ENCODE measurements at regions not wholly inside any gene's neighbourhood (a gene's known extent, or its start where the extent isn't known, plus 50 kb on each side); places are given as distances from the start of the nearest gene placed in this dataset.

- TF ChIP-seq ZNF772 (CRISPR knock-in tag; IDR thresholded peaks at IDR 0.05) = no peak
- no peak for TF ChIP-seq SALL1 (CRISPR knock-in tag; IDR thresholded peaks at IDR 0.05)
- no peak for TF ChIP-seq ZNF260 (CRISPR knock-in tag; IDR thresholded peaks at IDR 0.05; ENCODE audit: borderline replicate concordance, low read depth)
- no peak for TF ChIP-seq ZNF547 (CRISPR knock-in tag; IDR thresholded peaks at IDR 0.05)
- no peak for TF ChIP-seq ZNF432 (CRISPR knock-in tag; IDR thresholded peaks at IDR 0.05; ENCODE audit: borderline replicate concordance)
- TF ChIP-seq GATA4 (IDR thresholded peaks at IDR 0.05; ENCODE audit: borderline replicate concordance, low read depth) = no peak
- no peaks in the 10 kb centered on the region for H3K27me3 ChIP-seq (ENCODE audit: control insufficient read depth in 1 of 2, insufficient read depth in 2 of 2, low read length in 2 of 2)
- H3K36me3 ChIP-seq (replicated peaks in 1 of 2; ENCODE audit: control insufficient read depth in 1 of 2, insufficient read depth in 2 of 2, low read length in 2 of 2) = no peaks in the 10 kb centered on the region
- no peak overlapping the region for H3K27ac ChIP-seq (ENCODE audit: extremely low read length, insufficient read depth, low read length)
- H3K4me3 ChIP-seq (replicated peaks in 1 of 3; ENCODE audit: insufficient read depth in 1 of 3, low read depth in 2 of 3, low read length in 3 of 3) = no peak overlapping the region
- no peak for DNase-seq (ENCODE audit: low spot score)
- H3K4me1 ChIP-seq (ENCODE audit: insufficient read depth, low read length) = no peaks in the 10 kb centered on the region
- no peak overlapping the region for H2AFZ ChIP-seq (ENCODE audit: low read length)
- no peak for ATAC-seq
- POLR2A ChIA-PET = no interaction called here
- H3K9ac ChIP-seq (ENCODE audit: insufficient read depth, low read depth, low read length) = no peak overlapping the region
- in situ Hi-C loops (cut with HindIII; ENCODE audit: extremely low pct_ligation_motif_present, low pct_unique_long_range_greater_than_20kb) = no loop called here
- FAIRE-seq = no peak
- WGBS (ENCODE audit: low lambda C conversion rate) = 8% methylated on average over 2 of the region's 2 CpGs
- CTCF ChIA-PET (ENCODE audit: low intra/inter-chr PET ratio, low total read pairs) = no interaction called here
- no peaks in the 10 kb centered on the region for H4K20me1 ChIP-seq (ENCODE audit: insufficient read depth, low read length)
- BruUV-seq (replicated peaks) = no TSS peak
- H3K9me3 ChIP-seq (ENCODE audit: low read length) = peaks cover 94% of the 10 kb centered on the region
- no peak overlapping the region for H3K4me2 ChIP-seq (ENCODE audit: low read depth, low read length)
- no peaks in the 10 kb centered on the region for H3K79me2 ChIP-seq (ENCODE audit: insufficient read depth, low read length)
- intact Hi-C loops (cut with micrococcal nuclease; ENCODE audit: unreplicated experiment) = no loop called here
Measured at GRCh38 chr3:6113338-6113737, 747.6 kb upstream of the GRM7 start.

- intact Hi-C loops (cut with micrococcal nuclease; ENCODE audit: unreplicated experiment) (no loop called here), in situ Hi-C loops (cut with HindIII; ENCODE audit: extremely low pct_ligation_motif_present, low pct_unique_long_range_greater_than_20kb) (no loop called here)
- no peak overlapping the region for H3K4me2 ChIP-seq (ENCODE audit: low read depth, low read length)
- ChIA-PET POLR2A (no interaction called here), CTCF (ENCODE audit: low intra/inter-chr PET ratio, low total read pairs) (no interaction called here)
- ATAC-seq (no peak), DNase-seq (ENCODE audit: low spot score) (no peak), FAIRE-seq (no peak)
- H3K79me2 ChIP-seq (ENCODE audit: insufficient read depth, low read length) = no peaks in the 10 kb centered on the region
- H3K4me3 ChIP-seq (replicated peaks in 1 of 3; ENCODE audit: insufficient read depth in 1 of 3, low read depth in 2 of 3, low read length in 3 of 3) = no peak overlapping the region
- H3K4me1 ChIP-seq (ENCODE audit: insufficient read depth, low read length) = no peaks in the 10 kb centered on the region
- H4K20me1 ChIP-seq (ENCODE audit: insufficient read depth, low read length) = no peaks in the 10 kb centered on the region
- no TSS peak for BruUV-seq (replicated peaks)
- H3K9me3 ChIP-seq (ENCODE audit: low read length) = peaks cover 93% of the 10 kb centered on the region
- H3K27me3 ChIP-seq (ENCODE audit: control insufficient read depth in 1 of 2, insufficient read depth in 2 of 2, low read length in 2 of 2) = no peaks in the 10 kb centered on the region
- no peaks in the 10 kb centered on the region for H3K36me3 ChIP-seq (replicated peaks in 1 of 2; ENCODE audit: control insufficient read depth in 1 of 2, insufficient read depth in 2 of 2, low read length in 2 of 2)
- H2AFZ ChIP-seq (ENCODE audit: low read length) = no peak overlapping the region
- no peak overlapping the region for H3K9ac ChIP-seq (ENCODE audit: insufficient read depth, low read depth, low read length)
- WGBS (ENCODE audit: low lambda C conversion rate) = 25% methylated on average over 3 of the region's 3 CpGs
- no peak overlapping the region for H3K27ac ChIP-seq (ENCODE audit: extremely low read length, insufficient read depth, low read length)
- no peak for TF ChIP-seq CENPBD1 (CRISPR knock-in tag; IDR thresholded peaks at IDR 0.05; ENCODE audit: borderline replicate concordance, low read depth)
- no peak for TF ChIP-seq KLF11 (CRISPR knock-in tag; IDR thresholded peaks at IDR 0.05)
- no peak for TF ChIP-seq AKAP8 (CRISPR knock-in tag; IDR thresholded peaks at IDR 0.05)
- TF ChIP-seq ZNF768 (CRISPR knock-in tag; IDR thresholded peaks at IDR 0.05) = no peak
- TF ChIP-seq SIX4 (CRISPR knock-in tag; IDR thresholded peaks at IDR 0.05) = no peak
- TF ChIP-seq SRY (CRISPR knock-in tag; IDR thresholded peaks at IDR 0.05) = no peak
- TF ChIP-seq ZNF710 (CRISPR knock-in tag; IDR thresholded peaks at IDR 0.05; ENCODE audit: borderline replicate concordance) = no peak
- TF ChIP-seq ZMAT3 (CRISPR knock-in tag; conservative IDR thresholded peaks at IDR 0.05) = no peak
- no peak for TF ChIP-seq ZNF275 (CRISPR knock-in tag; IDR thresholded peaks at IDR 0.05; ENCODE audit: borderline replicate concordance)
- no peak for TF ChIP-seq ZNF703 (CRISPR knock-in tag; IDR thresholded peaks at IDR 0.05; ENCODE audit: borderline replicate concordance)
- TF ChIP-seq CBX1 (IDR thresholded peaks at IDR 0.05; ENCODE audit: low read depth) = no peak
- no peak for TF ChIP-seq ARHGAP35 (CRISPR knock-in tag; IDR thresholded peaks at IDR 0.05; ENCODE audit: borderline replicate concordance)
- no peak for TF ChIP-seq GATAD2A (CRISPR knock-in tag; IDR thresholded peaks at IDR 0.05)
Measured at GRCh38 chr3:6119367-6119766, 741.5 kb upstream of the GRM7 start.
